NB4 (cell line): ENCODE measurements at regions not wholly inside any gene's neighbourhood (a gene's known extent, or its start where the extent isn't known, plus 50 kb on each side); places are given as distances from the start of the nearest gene placed in this dataset.

Source experiments
- DNase-seq: peaks from one replicate; pipeline ENCODE4 v3.0.0; 2010; ENCODE audit warnings: low read depth
- H3K4me3 ChIP-seq: one replicate; pipeline ENCODE4 v1.5.1; 2011; ENCODE audit warnings: mild to moderate bottlenecking, low read depth, low read length, moderate library complexity
- CTCF ChIP-seq: IDR thresholded peaks from one replicate; pipeline ENCODE4 v1.5.1; 2012; ENCODE audit warnings: low read depth, low read length
- MAX ChIP-seq: IDR thresholded peaks from 2 replicates; pipeline ENCODE4 v1.6.1; 2011; ENCODE audit warnings: low read depth, low read length
- MYC ChIP-seq: IDR thresholded peaks from 2 replicates; pipeline ENCODE4 v1.6.1; 2011; ENCODE audit warnings: low read depth, low read length
- POLR2A ChIP-seq: IDR thresholded peaks from 2 replicates; pipeline ENCODE4 v1.6.1; 2011; ENCODE audit warnings: mild to moderate bottlenecking; ENCODE audit not compliant: insufficient read length; ENCODE audit errors: extremely low read depth

GRCh38 chr12:70149013-70149412 lies 94.2 kb upstream of the CNOT2 start:
- H3K4me3 ChIP-seq, result no peak overlapping the region
- no peak for TF ChIP-seq CTCF
- no peak for TF ChIP-seq MYC
- TF ChIP-seq POLR2A, result no peak
- TF ChIP-seq MAX, result no peak
- DNase-seq, result no peak

- no peak for TF ChIP-seq MAX
- no peak for TF ChIP-seq CTCF
- TF ChIP-seq POLR2A, result no peak
- TF ChIP-seq MYC, result no peak
- no peak overlapping the region for H3K4me3 ChIP-seq
- DNase-seq, result no peak
These were observed 93.6 kb upstream of the CNOT2 start for GRCh38 chr12:70149665-70150064.

GRCh38 chr12:70150230-70150629 lies 93.0 kb upstream of the CNOT2 start:
- no peak for TF ChIP-seq MAX
- TF ChIP-seq CTCF, result no peak
- no peak for TF ChIP-seq POLR2A
- TF ChIP-seq MYC, result no peak
- no peak overlapping the region for H3K4me3 ChIP-seq
- DNase-seq, result no peak

- TF ChIP-seq POLR2A, result no peak
- TF ChIP-seq MAX, result no peak
- TF ChIP-seq CTCF, result no peak
- no peak for TF ChIP-seq MYC
- no peak for DNase-seq
- no peak overlapping the region for H3K4me3 ChIP-seq
These were observed 91.2 kb upstream of the CNOT2 start for GRCh38 chr12:70151993-70152392.

- no peak overlapping the region for H3K4me3 ChIP-seq
- DNase-seq, result no peak
- no peak for TF ChIP-seq MYC
- no peak for TF ChIP-seq CTCF
- no peak for TF ChIP-seq MAX
- TF ChIP-seq POLR2A, result no peak
These were observed 89.1 kb upstream of the CNOT2 start for GRCh38 chr12:70154087-70154638.
